Adrenal gland (tissue), 9 donors: ENCODE measurements at regions not wholly inside any gene's neighbourhood (a gene's known extent, or its start where the extent isn't known, plus 50 kb on each side); places are given as distances from the start of the nearest gene placed in this dataset.

Experiments used
- DNase-seq, 7 donors: peaks; one replicate each; pipeline ENCODE4 v3.0.0-alpha.2; 2019 to 2020
- H3K27ac ChIP-seq, 5 donors: fragments of 200-600 bp; sonication (generic) in 4 of 5; 1 replicate in 3 of 5; 2 replicates in 2 of 5; pipeline versions ENCODE4 v1.5.1 to v1.8.0; 2016 to 2020; ENCODE audit warnings: mild to moderate bottlenecking in 1 of 5
- H3K27me3 ChIP-seq: fragments of 200-600 bp; 2 replicates; pipeline ENCODE4 v1.8.0; 2021
- H3K36me3 ChIP-seq, 2 donors: fragments of 200-600 bp; replicated peaks in 1 of 2; 1 replicate in 1 of 2; 2 replicates in 1 of 2; pipeline versions ENCODE4 v1.5.1 to v1.8.0; 2018 to 2022
- H3K4me1 ChIP-seq, 2 donors: fragments of 200-600 bp; replicated peaks in 1 of 2; 1 replicate in 1 of 2; 2 replicates in 1 of 2; pipeline versions ENCODE4 v1.5.1 to v1.8.0; 2018 to 2021
- H3K4me3 ChIP-seq, 4 donors: fragments of 200-600 bp; sonication (generic) in 3 of 4; one replicate each; pipeline ENCODE4 v1.5.1; 2016 to 2018
- H3K9me3 ChIP-seq, 3 donors: fragments of 200-600 bp; sonication (generic) in 1 of 3; replicated peaks in 1 of 3; 1 replicate in 2 of 3; 2 replicates in 1 of 3; pipeline versions ENCODE4 v1.5.1 to v1.8.0; 2016 to 2021
- CTCF ChIP-seq, 6 experiments: fragments of 450-650 bp in 4 of 6; fragments of 200-600 bp in 2 of 6; sonication (generic) in 1 of 6; IDR thresholded peaks; 1 replicate in 5 of 6; 2 replicates in 1 of 6; pipeline versions ENCODE4 v1.5.1 to v1.8.0; 2016 to 2021; ENCODE audit warnings: antibody characterized with exemption in 6 of 6, mild to moderate bottlenecking in 2 of 6, moderate library complexity in 1 of 6
- POLR2A ChIP-seq, 2 donors: fragments of 450-650 bp; IDR thresholded peaks; one replicate each; pipeline ENCODE4 v1.6.1; 2017; ENCODE audit warnings: antibody characterized with exemption in 2 of 2, mild to moderate bottlenecking in 2 of 2, moderate library complexity in 1 of 2
- WGBS, 4 donors: extraction: QIAGEN DNeasy Blood & Tissue Kit in 2 of 4; methylation state at CpG; one replicate each; pipeline versions ENCODE4 v1.1.5 to v1.1.7; 2013 to 2017; 5-methylcytosine and 5-hydroxymethylcytosine counted together
- intact Hi-C, 2 donors: fragments of 100-400 bp; cut with DNase I; formaldehyde crosslinking; loops; one replicate each; pipeline versions ENCODE4 v1.14.1 to v1.15.0; 2022 to 2023
- donor health status: healthy with polysubstance abuse.
- donor health status: Bipolar disorder and iron deficiency.
- donor health status: DM: yes; HTN: yes; CAD: no.
- donor health status: DM: no; HTN: no; CAD: no.
- donor health status: DM: no; HTN: no; CAD: no.

DNA sequence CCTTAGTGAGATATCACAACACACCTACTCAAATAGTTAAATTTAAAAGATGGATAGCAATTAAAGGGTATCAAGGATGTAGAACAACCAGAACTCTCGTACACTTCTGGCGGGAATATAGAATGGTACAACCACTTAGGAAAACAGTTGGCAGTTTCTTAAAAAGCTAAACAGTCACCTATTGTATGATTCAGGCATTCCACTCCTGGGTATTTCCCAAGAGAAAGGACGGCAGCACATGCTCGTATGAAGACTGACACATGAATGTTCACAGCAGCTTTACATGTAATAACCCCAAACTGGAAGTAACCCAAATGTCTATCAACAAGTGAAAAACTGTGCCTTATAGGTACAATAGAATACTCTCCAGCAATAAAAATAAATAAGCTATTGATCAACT, 465.2 kb downstream of the VRK1 start:
- 85 to 89% (median 87%) methylated on average over 4 of the region's 4 CpGs for WGBS, 4 donors
- H3K27ac ChIP-seq, result no peak overlapping the region
- H3K9me3 ChIP-seq, result no peaks in the 10 kb centered on the region
- TF ChIP-seq CTCF (IDR thresholded peaks at IDR 0.05) (no peak), POLR2A (IDR thresholded peaks at IDR 0.05) (no peak)
- DNase-seq, result no peak
- intact Hi-C loops, result no loop called here
- H3K36me3 ChIP-seq, result no peaks in the 10 kb centered on the region
- H3K27me3 ChIP-seq, result peaks cover 4% of the 10 kb centered on the region
- H3K4me3 ChIP-seq, result no peak overlapping the region
- H3K4me1 ChIP-seq, result peaks cover 0 to 9% of the 10 kb centered on the region in 2 donors

DNA sequence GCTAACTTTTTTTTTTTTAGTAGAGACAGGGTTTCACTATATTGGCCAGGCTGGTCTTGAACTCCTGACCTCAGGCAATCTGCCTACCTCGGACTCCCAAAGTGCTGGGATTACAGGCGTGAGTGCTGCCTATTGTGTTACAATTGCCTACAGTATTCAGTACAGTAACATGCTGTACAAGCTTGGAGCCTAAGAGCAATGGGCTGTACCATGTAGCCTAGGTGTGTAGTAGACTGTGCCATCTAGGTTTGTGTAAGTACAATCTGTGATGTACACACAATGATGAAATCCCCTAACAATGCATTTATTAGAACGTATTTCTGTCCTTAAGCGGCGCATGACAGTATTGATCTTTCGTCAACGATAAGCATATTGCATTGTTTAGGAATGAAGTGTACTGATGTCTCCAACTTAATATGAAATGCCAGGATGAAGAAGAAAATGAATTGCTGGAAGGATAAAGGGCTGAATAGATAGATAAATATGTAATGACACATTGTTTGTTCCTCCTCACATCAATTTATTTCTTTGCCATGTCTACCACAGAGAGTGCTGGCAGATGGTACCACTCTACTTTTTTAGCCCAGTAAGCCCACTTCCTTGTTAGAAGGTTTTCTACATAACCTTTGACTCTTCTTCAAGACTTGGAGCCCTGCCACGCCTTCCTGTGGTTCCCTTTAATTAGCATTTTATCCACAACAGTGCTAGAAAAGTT, 467.5 kb downstream of the VRK1 start:
- H3K9me3 ChIP-seq, result no peaks in the 10 kb centered on the region
- TF ChIP-seq POLR2A (IDR thresholded peaks at IDR 0.05) (no peak), CTCF (IDR thresholded peaks at IDR 0.05) (no peak)
- no peaks in the 10 kb centered on the region for H3K36me3 ChIP-seq
- DNase-seq, result no peak
- H3K4me1 ChIP-seq, result peaks cover 0 to 10% of the 10 kb centered on the region in 2 donors
- WGBS, 4 donors, result 88 to 91% (median 90%) methylated on average over 8 of the region's 8 CpGs
- no peaks in the 10 kb centered on the region for H3K27me3 ChIP-seq
- no peak overlapping the region for H3K4me3 ChIP-seq
- intact Hi-C loops, result no loop called here
- no peak overlapping the region for H3K27ac ChIP-seq

GRCh38 chr14:97266653-97267052, 469.5 kb downstream of the VRK1 start:
- Histone ChIP-seq H3K4me1 (peaks cover 0 to 10% of the 10 kb centered on the region in 2 donors), H3K4me3 (no peak overlapping the region), H3K9me3 (no peaks in the 10 kb centered on the region), H3K36me3 (no peaks in the 10 kb centered on the region), H3K27me3 (no peaks in the 10 kb centered on the region), H3K27ac (no peak overlapping the region)
- intact Hi-C loops, result no loop called here
- TF ChIP-seq CTCF (IDR thresholded peaks at IDR 0.05), result no peak
- 19 to 22% (median 20%) methylated on average over 2 of the region's 2 CpGs for WGBS, 4 donors
- peak; percentile 39 to 70 (median 44) for DNase-seq

DNA sequence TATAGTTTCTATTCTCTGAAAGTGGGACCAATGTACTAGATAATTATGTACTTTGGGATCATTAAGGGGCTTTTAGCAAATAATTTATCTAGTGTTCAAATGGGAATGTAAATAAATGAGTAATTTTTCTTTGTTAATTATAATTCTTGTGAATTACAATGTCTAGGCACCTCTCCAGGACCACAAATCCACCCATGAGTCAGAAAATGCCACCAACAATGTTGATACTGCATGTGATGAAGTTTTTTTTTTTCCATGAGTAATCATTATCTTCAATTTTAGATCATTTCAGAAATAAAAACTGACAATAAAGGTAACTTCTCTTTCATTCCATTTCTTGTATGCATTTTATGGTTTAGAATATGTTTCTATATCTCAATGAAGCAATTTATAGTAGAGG, 470.3 kb downstream of the VRK1 start:
- Histone ChIP-seq H3K4me3 (no peak overlapping the region), H3K27me3 (no peaks in the 10 kb centered on the region), H3K36me3 (no peaks in the 10 kb centered on the region), H3K27ac (no peak overlapping the region), H3K9me3 (no peaks in the 10 kb centered on the region), H3K4me1 (peaks cover 0 to 10% of the 10 kb centered on the region in 2 donors)
- TF ChIP-seq POLR2A (IDR thresholded peaks at IDR 0.05) (no peak), CTCF (IDR thresholded peaks at IDR 0.05) (no peak)
- DNase-seq, result peak in 1 of 7 donors; percentile 11
- intact Hi-C loops, result no loop called here
